NAMALWA (cell line): ENCODE measurements at regions not wholly inside any gene's neighbourhood (a gene's known extent, or its start where the extent isn't known, plus 50 kb on each side); places are given as distances from the start of the nearest gene placed in this dataset.

ENCODE experiments used
- DNase-seq: peaks from one replicate; pipeline ENCODE4 v3.0.0-alpha.2; 2015; ENCODE audit warnings: low spot score

DNA sequence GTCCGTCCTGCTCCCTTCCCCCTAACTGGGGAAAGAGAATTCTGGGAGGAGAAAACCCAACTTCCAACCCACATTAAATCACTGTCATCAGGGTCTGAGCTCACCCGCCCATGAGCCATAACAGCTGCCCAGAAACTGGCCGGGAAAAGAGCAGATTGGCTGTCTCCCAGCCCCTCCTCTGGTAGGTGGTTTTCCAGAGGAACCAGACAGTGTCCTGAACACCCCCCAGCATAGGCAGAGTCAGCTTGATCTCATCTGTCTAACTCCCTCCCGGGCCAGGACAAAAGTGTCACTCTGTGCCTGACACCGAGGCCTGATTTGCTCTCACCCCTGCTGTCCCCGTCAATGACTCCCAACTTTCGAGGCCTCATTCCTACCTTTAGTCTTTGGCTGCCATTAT, 197.0 kb downstream of the AXIN2 start:
- DNase-seq = no peak

DNA sequence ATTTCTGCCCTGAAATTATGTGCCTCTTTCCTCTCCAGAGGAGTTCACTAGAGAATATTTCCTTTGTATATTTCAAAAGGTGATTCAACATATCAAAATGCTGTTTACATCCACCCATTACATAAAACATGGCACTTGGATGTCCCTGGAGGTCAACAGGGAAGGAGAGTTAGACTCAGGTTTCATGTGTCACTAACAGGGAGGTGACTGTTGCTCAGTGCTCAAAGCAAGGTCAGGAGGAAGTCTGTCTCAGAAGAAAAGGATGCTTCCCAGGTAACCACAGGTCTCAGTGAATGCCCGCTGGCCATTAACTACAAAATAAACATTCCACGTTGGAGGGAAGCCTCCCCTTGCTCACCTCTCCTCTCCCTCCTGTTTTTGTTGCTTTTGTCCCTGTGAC, 198.6 kb downstream of the AXIN2 start:
- no peak for DNase-seq

DNA sequence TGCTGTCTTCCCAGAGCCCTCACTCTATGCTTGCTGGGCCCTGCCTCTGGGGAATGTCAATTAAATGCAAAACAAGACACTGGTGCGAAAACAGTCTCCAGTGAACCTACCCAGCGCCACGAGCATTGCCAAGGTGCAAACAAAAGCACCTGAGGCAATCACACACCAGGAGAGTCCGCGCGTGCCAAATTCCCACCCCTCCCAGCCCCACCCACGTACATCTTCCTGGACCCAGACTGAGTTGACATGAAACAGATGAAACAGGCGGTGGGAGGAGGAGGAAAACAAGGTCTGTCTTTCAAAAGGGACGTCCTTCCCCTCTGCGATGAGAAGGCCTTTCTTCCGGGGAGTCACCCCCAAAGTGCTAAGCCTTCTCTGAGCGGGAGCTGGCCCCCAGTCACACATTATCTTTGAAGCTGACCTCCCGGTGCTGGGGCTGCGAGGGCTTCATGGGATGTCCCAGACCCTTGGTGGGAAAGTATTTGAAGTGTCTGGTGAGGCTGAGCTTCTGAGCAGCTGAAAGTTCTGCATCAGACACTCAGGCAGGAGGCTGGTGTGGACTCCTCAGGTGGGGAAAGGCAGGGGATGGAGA, 200.4 kb downstream of the AXIN2 start:
- DNase-seq = no peak

DNA sequence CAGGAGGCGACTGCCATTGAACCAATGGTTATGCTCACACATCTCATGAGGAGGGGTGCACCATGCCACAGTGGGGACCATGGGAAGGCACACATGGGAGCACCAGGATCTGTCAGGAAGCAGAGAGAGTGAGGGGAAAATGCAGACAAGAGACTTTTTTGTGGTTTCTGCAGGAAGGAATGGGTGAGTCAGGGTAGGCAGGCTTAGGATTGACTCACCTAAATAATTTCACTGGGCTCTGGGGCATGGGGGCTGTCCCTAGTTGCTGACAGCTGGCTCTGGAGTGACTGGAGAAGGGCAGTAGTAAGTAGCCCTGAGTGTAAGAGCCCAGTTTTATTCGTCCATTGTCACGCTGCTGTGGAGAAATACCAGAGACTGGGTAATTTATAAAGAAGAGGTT, 202.4 kb downstream of the AXIN2 start:
- DNase-seq = no peak

DNA sequence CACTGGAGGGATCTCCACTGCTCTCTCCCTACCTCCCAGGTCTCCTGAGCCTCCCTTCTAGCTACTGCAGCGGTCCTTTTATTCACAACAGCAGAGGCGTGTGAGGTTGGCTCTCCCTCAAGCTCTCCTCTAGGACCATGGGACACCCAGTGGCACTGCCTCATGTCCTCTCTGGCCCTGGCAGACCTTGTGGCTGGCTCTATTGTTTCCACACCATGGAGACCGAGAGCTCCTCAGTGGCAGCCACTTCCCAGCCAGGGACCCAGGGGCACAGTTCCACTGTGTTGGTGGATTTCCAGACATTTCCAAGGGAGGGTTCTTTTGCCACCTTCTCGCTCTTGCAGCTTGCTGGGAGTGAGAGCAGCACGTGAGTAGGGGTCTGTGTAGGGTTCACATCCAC, 204.9 kb downstream of the AXIN2 start:
- DNase-seq = no peak

DNA sequence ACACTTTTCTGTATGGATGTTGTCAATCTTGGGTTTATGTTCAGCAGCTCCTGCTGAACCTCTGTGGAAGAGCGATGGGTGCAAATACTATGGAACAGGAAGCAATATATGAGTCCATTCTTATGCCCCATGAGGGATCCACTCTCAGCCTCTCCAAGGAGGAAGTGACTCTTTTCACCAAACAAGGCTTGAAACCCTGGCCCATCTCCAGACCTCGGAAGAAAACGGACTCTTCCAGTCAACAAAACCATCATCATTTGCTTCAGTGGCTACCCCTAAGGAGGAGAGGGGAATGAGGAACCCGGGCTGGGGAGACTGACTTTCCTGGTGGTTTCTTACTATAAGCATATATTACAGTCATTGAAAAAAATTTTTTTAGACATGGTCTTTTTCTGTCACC, 206.2 kb downstream of the AXIN2 start:
- no peak for DNase-seq

DNA sequence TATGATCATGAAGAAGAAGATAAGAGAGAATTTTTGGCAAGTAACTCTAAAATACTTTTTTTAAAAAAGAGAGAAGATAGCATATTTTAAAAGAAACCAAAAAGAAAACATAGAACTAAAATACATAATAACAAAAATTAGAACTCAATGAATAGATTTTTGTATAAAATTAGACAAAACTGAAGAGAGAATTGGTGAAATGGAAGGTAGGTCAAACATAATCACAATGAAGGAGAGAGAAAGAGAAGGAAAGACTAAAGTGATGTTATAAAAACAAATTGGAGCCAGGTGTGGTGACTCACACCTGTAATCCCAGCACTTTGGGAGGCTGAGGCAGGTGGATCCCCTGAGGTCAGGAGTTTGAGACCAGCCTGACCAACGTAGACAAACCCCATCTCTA, 211.5 kb downstream of the AXIN2 start:
- no peak for DNase-seq

DNA sequence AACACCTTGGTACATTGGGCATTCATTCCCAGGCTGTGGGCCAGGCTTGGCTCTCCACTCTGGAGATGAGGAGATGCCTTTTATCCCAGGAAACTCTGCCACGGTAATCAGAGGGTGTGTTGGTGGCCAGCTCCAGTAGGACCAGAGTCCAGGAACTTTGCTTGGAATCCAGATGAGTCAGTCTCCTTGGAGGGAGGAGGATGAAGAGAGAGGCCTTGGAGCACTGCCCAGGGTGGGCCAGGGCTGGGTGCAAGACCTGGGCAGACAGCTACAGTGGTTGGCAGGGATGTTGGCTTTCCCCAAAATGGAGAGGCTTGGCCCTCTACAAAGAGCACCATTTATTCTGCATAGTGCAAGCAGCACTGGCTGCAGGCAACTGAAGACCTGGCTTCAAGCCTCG, 209.0 kb downstream of the RGS9 start:
- DNase-seq = no peak

DNA sequence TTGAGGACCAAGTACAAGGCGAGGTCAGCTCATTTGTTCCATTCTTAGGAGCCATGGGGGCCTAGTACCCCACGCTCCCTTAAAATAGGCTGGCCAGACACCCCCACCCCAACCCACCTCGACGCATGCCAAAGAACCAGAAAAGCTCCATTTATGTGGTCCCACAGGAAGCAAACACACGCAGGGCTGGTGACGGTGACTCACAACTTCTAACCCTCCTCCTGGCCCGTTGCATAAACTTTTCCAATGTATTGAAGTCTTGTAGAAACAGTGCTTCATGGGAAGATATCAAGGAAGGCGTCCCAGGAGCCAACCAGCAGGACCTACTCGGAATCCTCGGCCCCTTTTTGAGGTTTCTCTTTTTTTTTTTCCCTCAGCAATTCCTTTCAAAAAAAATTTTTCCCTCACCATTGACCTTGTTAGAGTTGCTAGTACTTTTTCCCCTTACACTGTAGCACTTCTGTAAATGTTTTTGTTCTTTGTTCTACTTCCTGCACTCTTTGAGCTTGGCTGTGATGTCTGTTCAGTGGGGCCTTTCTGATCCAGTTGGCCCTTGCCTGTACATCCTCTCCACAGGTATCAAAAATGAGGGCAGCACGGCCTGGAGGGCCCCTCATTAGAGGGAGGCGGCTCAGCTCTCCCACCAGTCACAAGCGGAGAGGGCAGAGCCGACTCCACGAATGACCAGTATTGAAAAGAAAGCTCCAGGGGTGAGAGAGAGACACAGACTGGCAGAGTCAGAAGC, 208.3 kb downstream of the RGS9 start:
- no peak for DNase-seq

DNA sequence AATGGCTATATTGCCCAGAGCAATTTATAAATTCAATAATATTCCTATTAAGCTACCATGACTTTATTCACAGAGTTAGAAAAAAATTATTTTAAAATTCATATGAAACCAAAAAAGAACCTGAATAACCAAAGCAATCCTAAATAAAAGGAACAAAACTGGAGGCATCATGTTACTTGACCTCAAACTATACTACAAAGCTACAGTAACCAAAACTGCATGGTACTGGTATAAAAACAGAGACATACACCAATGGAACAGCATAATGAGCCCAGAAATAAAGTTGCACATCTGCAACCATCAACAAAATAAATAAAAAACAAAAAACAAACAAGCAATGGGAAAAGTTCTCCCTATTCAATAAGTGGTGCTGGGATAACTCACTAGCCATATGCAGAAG, 203.2 kb downstream of the RGS9 start:
- no peak for DNase-seq

DNA sequence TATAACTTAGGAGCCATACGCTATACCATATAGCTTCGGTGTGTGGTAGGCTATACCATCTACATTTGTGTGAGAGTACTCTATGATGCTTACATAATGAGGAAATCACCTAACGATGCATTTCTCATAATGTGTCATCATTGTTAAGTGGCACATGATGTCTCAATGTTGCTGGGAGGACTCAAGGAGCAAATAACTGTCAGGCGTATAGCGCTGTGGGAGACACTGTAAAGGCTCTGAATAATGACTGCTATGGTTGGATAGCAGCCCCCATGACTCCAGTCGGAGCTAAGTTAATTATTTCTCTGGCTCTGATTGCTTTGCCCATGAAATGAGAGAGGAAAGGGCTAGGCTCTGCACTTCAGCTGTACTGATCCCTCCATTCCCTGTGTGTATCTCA, 197.2 kb downstream of the RGS9 start:
- no peak for DNase-seq

DNA sequence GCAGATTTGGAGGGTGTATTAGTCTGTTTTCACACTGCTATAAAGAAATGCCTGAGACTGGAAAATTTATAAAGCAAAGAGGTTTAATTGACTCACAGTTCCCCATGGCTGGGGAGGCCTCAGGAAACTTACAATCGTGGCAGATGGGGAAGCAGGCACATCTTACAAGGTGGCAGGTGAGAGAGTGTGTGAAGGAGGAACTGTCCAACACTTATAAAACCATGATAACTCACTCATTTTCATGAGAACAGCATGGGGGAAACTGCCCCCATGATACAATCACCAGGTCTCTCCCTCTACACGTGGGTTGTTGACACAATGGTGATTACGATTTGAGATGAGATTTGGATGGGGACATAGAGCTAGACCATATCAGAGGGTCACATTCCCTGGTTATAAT, 195.6 kb downstream of the RGS9 start:
- DNase-seq = no peak

DNA sequence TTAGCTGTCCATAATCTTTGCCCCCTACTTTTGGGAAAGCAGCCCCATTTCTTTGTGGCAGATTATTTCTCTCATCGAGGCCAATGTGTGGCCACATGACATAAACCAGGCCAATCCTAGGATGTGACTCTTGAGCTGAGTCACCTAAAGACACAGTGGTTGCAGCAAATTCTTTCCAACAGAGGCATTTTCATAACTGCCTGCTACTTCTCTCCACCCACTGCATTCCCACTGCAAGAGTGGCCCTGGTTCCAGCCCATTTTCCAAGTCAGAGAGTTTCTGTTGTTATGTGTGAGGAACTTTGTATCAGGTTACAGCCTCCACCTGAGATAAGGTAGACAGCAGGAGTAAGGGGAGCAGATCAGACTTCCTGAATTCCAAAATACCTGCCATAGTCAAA, 195.2 kb downstream of the RGS9 start:
- DNase-seq = no peak

DNA sequence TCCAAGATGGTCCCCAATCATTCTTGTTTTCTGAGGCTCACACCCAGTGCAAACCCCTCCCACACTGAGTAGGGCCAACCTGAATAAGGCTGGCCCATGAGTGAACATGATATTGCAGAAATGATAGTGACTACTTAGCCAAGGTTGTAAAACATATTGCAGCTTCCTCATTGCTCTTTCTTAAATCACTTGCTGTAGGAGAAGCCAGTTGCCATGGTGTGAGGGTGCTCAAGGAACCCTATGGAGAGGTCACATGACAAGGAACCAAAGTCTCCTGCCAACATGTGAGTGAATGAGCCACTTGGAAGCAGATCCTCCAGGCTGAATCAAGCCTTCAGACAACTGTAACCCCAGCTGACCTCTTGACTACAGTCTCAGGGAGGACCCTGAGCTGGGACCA, 191.4 kb downstream of the RGS9 start:
- DNase-seq = no peak

DNA sequence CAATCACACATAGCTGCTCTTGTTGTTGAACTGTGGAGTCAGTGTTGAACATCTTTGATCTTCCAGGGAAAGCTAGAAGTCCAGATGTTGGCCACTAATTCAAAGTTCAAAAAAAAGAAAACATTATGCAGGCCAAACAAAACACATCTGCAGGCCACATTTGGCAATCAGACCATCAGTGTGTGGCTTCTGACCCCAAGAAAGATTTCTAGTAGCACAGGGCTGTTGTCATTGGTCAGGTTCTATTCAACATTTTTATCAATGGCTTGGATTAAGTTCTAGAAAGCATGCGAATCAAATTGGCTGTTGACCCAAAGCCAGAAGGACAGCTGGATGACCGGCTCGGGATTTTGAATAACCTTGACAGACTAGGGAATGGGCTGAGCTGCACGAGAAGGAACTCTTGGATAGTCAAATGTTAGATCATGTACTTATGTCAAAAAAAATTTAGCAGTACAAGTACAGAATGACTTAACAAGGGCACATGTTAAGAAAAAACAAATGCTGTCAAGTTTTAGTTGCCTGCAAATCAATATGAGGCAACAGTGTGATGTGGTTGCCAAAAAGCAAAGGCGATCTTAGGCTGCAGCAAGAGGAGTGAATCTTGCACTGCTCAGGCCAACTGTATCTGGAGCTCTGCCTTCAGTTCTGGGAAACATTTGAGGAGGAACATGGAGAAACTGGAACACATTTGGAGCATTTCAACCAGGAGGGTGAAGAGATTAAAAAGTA, 187.6 kb downstream of the RGS9 start:
- no peak for DNase-seq

DNA sequence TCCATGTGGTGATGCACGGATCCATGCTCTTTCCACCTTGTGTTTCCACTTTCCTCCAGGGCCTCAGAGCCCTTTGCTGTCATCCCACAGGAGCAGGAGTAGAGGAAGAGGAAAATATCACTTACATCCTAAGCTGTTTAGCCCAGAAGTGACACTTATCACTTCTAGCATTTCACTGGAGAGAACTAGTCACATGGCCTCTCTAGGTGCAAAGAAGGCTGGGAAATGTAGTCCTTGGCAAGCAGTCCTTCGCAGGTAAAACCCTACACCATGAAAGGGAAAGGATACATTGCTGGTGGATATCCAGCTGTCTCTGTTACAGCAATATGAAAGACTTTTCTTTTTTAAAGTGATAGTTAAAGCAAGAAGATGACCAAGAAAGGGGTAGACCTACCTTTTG, 185.9 kb downstream of the RGS9 start:
- DNase-seq = peak; percentile 46

DNA sequence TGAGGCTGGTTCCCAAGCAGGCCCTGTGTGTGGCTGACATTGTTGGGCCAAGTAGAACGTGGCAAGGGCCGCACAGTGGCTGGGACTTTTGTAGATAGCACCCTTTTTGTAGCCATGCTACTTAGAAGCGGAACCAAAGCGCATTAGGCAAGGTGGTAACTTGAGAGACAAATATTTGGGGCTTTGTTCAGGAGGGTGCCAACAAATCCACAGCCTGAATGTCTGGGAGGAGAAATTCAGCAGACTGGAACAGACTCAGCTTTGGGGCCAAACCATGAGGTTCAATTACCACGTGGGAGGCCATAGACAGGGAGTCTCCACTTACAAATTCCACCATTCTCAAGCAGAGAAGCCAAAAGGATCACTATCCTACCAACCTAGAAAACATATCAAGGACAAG, 183.7 kb downstream of the RGS9 start:
- DNase-seq = no peak

DNA sequence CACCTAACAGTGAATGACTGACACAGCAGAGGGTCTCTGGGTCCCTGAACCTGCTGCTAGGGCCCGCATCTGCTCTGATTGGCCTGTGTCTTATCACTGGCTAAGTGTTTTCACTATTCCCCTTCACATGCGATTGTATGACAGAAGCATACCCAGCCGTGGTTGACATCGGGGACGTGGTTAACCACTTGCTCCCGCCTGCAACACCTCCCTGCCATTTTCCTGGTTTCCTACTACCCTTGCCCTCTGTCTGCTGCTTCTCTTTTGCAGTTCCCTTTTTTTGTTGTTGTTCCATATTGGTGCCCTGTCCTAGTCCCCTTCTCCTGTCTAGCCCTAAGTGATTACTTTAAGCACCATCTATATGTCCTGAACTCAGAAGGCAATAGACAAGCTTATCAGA, 177.0 kb downstream of the RGS9 start:
- DNase-seq = no peak

DNA sequence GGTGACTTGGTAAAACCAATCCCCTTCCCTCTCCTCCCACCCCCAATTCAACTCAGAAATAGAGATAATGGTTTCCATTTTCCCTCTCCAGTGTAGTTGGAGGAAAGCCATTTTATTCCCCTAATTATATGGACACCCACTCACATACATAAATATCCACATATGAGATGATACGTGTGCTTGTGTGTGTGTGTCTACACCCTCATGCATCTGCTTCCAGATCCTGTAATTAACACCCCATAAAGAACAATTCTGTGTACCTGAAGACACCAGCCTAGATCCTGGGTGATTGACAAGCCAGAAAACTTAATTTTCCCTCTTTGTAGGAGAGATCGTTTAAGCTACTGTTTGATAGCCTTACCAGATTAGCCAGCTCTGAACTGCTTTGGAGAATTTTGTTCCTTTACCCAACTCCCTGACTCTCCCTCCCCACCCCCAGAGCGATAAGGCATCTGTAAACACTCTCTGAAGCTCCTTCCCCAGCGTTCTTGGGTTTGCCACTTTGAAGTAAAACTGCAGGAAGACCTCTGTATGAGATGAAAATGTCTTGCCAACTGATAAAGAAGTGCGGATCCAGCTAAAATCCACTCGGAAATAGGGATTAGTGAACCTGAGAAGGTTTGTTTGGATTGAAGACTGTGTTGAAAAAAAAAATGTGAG, 175.7 kb downstream of the RGS9 start:
- no peak for DNase-seq

DNA sequence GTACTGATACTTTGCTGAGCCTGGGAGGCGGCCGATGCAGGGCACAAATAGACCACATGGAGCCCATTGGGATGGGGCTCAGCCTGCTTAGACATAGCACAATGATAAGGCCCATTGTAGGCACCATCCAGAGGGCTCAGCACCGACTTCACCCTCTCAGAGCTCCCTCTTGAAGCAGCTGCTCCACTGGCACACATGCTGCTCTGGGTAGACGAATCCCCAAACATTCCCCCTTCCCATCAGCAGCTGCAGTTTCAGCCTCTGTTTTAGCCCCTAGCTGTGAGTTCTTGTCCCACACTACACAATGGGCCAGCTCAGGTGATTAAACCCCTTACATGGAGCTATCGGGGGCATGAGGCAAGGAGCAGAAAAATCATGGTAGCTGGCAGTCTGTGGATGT, 174.1 kb downstream of the RGS9 start:
- DNase-seq = no peak

DNA sequence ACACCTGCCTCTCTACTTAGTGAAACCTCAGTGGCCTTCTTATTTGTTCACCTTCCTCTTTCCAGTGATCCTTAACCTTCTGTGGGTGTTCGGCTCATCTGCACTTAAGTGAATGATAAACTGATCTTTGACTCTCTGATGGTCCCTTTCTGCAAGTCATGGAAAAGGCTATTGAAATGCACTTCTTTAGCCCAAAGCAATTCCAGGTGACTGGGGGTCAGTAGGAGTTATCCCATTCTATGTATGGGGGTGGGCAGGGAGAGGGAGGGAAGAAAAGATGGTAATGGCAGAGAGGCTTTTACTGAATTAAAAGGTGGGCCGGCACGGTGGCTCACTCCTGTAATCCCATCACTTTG, 170.8 kb downstream of the RGS9 start:
- no peak for DNase-seq

DNA sequence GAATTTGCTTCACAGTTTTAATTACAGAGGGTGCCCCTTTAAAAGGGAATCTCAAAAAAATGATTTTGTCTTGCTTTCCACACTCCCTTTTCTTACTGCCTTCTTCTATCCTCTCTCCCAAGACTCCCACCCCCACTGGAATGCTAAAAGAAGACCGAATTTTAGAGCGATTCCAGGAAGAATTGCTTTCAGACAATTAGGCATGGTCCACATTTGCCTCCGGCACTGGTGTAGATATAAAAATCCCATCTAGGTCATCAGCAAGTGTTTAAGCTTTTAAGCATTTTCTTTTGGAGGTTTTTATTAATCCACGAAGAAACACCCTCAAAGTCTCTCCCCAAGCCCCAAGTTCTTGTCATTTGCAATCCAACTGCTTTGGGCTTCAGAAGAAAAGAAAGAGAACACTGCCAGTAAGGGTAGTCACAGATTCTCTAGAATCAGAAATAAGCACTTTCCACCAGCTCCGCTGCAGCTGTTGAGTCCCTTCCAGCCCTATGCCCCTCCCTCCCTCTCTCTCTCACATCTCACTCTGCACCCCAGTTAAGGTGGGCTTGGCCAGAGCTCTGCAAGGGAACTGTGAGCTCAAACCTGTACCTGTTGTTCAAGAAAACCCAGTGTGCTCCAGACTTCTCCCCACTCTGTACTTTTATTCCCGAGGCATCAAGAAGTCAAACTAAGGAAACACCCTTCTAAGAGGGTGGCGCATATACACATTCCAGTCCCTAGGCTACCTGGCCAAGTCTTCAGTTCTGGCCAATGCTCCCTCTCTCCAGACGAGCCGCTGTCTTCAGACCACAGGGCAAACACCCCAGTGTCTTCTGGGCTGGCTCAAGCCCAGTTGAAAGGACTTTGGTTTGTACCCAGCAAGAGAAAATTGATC, 170.2 kb downstream of the RGS9 start:
- DNase-seq = no peak
